ENCODE measurements at regions not wholly inside any gene's neighbourhood (a gene's known extent, or its start where the extent isn't known, plus 50 kb on each side); places are given as distances from the start of the nearest gene placed in this dataset.
"Not testable (repeated sequence)": the region's sequence is repeated elsewhere in the genome, so short reads cannot be mapped to it uniquely, and the experiment has no call there.

DNA sequence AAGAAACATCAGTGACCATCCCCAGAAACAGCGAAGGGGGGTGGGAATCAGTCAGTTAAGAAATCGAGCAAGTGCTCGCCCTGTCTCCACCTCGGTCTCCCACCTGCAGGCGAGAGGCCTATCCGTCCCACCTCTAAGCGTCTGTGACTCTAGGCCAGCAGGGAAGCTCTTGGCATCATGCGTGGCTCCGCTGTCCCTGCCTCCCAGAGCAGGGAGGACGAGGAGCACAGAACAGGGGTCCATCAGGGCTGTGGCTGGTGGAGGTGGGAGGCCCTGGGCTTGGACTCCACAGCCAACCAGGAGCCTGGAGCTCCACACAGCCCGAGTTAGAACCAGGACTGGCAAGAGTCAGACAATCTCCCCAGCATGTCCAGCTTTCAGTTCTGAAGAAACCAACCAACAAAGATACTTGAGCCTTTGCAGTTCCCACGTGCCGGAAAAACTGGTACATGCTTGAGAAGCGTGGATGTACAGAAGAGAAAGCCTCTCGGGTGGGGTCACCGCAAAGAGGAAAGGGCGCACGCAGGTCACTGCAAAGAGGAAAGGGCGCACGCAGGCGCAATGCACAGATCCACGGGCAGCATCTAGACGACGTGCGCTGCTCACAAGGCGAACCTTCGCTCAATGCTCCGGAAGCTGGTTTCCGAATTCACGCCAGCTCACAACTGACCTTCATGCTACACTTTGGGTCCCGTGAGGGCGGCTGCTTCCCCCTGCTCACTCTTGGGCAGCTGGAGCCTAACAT is 104.5 kb upstream of the ALKAL2 start:
- DNase-seq = no peak

DNA sequence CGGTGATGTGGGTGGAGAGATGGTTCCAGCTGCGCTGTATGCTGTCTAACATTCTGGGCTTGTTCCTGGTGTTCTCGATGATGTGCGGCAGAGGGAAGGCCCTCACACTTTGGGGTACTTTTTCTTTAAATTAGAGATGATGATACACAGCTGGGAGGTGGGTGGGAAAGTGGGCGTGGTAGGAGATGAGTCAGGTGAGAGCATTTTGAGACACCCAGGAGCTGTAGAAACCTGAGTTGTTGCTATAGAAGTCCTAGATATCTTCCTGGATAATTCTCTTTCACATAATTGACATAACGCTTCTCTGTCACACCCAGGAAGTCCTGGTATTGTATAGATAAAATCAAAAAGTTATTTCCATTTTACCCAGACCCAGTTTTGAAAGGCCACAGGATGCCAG is 103.8 kb upstream of the ALKAL2 start:
- DNase-seq = no peak

DNA sequence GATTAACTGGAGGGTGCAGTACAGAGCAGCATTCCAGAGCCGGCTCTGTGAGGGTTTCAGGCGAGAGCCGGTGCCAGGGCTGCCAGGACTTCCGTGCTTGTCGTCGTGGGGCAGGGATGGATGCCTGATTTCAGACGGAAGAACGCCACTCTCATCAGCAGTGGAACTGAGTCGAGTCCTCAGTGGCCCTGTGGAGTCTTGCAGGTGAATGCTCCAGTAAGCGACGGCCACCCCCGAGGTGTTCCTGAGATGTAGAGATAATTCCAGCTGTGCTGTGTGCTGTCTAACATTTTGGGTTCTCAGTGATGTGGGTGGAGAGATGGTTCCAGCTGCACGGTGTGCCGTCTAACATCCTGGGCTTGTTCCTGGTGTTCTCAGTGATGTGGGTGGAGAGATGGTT is 103.1 kb upstream of the ALKAL2 start:
- no peak for DNase-seq

DNA sequence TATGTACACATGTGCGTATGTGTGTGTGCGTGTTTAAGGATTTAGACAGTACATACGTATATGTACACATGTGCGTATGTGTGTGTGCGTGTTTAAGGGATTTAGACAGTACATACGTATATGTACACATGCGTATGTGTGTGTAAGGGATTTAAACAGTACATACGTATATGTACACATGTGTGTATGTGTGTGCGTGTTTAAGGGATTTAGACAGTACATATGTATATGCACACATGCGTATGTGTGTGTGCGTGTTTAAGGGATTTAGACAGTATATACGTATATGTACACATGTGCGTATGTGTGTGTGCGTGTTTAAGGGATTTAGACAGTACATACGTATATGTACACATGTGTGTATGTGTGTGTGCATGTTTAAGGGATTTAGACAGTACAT is 102.1 kb upstream of the ALKAL2 start:
- not testable (repeated sequence) for DNase-seq

DNA sequence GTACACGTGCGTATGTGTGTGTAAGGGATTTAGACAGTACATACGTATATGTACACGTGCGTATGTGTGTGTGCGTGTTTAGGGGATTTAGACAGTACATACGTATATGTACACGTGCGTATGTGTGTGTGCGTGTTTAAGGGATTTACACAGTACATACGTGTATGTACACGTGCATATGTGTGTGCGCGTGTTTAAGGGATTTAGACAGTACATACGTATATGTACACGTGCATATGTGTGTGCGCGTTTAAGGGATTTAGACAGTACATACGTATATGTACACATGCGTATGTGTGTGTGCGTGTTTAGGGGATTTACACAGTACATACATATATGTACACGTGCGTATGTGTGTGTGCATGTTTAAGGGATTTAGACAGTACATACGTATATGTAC is 100.9 kb upstream of the ALKAL2 start:
- DNase-seq = not testable (repeated sequence)

DNA sequence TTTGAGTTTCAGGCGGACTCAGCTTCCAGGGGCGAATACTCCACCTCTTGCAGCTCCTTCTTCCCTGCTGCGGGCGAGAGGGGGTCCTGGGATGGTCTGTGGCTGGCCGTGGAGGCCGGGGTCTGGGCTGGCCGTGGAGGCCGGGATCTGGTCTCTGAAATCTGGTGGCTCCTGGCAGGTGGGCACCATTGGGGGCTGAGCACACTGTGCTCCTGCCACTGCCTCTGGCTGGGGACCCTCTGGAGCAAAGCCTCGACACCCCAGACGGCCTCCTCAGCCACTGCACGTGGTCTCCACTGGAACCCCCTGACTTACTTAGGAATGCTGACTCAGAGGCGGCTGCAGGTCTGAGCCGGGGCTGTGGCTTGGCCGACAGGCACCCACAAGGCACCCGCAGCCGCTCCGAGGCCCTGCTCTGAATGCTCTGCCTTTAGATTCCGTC is 100.1 kb upstream of the ALKAL2 start:
- DNase-seq = no peak

DNA sequence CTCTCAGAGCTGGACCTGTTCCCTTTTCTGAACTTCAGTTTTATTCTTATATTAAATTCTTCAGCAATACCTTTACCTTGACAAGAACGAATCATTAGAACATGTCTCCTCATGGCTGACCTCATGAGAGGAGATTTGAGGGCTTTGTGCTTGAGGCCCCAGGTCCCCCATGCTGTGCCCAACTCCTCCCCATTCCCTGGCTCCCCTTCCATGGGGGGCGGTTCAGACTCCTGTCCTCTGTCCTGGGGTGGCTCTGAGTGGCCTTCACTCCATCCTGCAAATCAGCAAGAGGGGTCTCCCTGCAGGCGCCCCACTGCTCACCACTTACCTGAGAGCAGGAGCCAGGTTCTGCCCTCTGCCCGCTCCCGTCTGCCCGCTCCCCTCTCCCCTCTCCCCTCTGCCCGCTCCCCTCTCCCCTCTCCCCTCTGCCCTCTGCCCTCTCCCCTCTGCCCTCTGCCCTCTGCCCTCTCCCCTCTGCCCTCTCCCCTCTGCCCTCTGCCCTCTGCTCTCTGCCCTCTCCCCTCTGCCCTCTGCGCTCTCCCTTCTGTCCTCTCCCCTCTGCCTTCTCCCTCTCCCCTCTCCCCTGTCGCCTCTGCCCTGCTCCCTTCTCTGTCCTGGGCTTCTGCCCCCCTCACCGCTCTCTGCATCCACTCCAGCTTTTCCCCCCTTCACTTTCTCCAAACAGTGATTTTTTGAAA is 98.7 kb upstream of the ALKAL2 start:
- no peak for DNase-seq

DNA sequence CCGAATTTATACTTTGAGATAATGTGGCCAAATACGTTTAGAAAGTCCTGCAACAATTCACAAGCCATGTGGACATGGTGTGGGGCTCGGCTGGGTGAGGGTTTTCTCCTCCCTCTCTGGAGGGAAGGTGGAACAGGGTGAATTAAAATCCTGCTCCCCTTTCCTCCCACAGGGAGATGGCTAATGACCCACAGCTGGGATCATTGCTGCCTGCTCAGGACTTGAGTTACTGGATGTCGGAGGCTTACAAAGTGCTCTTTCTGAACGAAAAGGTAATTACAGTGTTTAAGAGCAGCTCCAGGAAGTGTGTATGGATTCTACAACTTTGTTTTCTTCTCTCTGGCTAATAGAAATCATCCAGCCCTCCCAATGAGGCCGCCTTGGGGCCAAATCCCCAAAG is 97.9 kb upstream of the ALKAL2 start:
- no peak for DNase-seq

DNA sequence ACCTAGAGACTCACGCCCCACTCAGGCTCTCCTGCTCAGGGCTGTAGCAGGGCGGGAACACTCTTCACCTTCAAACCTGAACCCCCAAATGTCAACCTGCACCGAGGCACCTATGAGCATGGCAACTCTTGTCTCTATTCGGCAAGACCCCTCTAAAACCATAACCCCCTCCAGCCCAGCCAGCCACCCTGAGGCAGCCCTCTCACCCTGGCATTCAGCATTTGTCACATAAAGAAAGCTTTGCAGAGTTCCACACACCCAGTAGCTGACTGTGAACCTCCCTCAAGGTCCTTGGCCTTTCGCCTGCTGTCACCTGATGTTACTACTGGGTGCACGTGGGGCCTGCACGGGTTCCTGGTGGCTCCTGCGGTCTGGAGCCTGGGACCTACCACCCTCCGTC is 97.2 kb upstream of the ALKAL2 start:
- DNase-seq = no peak

DNA sequence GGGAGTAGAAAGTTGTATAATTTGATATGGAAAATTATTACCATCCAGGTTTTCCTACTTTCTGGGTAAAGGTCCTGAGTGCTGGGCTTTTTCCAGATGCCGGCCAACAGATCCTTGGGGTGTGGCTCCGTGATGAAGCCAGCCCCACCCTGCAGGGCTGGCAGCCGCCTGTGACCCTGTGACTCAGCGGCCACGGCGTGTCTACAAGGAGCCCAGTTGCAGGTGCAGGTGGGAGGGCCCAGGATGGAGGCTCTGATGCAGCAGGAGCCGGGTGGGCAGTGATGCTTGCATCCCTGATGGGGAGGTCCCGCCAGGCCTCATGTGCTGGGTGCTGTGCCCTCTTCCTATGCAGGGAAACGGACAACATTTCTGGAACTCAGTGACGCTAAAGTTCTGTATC is 96.0 kb upstream of the ALKAL2 start:
- no peak for DNase-seq

DNA sequence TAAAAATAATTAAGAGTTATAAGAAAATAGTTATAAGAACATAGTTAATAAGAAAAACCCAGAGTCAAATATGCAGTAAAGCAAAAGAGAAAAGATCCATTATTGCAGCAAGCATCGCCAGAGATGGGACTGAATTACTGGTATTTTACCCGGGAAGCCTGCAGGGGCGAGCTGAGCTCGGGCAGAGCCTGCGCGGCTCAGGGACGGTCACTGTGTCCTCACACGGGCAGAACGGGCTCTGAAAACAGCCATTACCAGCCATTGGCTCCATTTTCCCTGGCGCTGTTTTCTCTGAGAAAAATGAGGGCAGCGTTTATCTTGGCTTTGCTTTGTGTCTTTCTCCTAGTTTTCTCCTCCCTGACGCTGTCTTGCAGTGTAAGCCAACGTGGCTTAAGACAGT is 95.3 kb upstream of the ALKAL2 start:
- no peak for DNase-seq

DNA sequence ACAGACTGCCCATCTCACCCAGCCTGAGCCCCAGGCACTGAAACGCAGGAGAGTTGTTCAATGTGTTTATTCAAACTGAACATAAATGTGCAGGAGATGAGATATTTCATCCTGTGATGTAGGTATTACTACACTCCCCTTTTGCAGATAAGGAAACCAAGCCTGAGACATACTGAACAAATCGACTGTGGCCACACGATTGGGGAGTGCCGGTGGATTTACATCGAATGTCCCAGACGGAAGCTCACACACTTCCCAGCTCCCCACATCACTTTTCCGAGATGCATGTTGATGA is 94.8 kb upstream of the ALKAL2 start:
- DNase-seq = no peak

DNA sequence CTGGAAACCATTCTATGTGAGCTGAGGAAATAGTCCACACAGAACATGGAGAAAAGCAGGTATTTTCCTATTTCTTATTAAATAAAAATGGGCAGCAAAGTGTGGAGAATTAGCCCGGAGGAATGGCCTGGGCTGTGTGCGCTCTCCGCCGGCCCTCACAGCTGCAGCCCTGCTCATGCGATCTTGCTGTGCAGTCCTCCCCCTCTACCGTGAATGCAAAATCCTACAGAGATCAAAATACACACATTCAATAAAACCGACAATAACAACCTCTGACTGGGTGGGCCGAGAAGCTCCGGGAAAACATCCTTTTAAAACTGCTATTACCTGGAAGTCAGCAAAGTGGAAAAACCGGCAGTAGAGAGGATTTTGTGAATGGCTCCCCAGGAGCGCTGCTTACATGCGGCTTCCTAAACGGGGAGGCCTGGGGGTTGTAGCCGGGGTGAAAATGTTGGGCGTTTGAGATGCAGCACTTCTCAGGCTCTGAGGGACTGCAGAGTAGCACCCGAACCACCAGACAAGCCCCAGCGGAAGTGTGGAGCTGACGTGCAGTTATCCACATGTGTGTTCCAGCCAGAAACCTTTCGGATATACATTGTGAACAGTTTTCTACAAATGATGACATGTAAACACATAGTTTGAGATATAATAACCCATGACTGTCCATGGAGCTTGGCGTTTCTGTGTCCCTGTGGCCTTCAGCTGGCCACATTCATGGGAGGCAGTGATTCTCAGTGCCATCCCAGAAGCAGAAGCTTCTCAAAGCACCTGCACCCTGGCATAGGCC is 94.2 kb upstream of the ALKAL2 start:
- DNase-seq = no peak

DNA sequence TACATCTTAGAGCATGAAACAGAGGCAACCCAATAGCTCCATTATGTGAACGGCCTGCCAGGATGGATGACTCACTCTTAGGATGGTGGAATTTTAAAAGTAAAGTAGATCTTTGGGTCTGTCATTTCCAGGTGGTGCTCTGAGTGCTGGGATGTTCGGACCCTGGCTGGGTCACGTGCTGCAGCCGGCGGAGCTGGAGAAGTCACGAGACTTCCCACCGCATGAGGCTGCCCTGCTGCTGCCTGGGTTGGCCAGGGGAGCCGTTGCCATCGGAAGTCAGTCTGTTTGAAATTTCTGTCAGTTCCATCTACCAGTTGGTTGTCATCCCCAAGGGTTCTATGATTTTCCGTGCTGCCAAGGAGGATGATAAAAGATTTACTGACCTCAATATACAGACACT is 93.3 kb upstream of the ALKAL2 start:
- DNase-seq = no peak

DNA sequence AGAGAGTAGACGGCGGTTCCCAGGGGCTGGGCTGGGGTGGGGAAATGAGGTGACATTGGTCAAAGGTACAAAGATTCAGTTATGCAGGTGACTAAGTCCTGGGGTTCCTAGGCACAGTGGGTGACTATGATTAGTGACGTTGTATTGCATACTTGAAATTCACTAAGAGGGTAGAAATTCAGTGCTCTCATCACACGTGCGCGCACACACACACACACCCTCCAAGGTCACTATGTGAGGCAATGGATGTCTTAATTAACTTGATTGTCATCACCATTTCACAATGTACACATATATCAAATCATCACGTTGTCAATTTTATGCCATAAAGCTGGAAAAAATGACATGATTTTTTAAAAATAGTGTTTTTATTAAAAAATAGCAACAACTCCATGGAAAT is 92.9 kb upstream of the ALKAL2 start:
- DNase-seq = no peak

DNA sequence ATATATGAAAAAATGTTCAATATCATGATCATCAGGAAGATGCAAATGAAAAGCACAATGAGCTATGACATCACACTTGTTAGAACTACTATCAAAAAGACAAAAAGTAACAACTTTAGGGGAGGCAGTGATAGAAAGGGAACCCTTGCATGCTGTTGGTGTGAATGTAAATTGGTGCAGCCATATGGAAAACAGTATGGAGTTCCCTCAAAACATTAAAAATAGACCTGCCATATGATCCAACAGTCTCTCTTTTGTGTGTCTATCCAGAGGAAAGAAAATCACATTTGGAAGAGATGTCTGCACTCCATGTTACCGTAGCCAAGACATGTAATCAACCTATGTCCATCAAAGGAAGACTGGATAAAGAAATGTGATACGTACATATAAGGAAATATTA is 92.3 kb upstream of the ALKAL2 start:
- no peak for DNase-seq

DNA sequence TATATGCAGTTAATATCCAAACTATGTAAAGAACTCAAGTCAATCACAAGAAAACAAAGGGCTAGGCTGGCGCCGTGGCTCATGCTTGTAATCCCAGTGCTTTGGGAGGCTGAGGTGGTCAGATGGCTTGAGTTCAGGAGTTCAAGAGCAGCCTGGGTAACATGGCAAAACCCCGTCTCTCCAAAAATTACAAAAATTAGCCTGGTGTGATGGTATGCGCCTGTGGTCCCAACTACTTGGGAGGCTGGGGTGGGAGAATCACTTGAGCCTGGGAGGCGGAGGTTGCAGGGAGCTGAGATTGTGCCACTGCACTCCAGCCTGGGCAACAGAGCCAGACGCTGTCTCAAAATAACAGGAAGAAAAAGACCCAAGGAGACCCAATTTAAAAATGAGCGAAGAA is 91.9 kb upstream of the ALKAL2 start:
- DNase-seq = no peak

DNA sequence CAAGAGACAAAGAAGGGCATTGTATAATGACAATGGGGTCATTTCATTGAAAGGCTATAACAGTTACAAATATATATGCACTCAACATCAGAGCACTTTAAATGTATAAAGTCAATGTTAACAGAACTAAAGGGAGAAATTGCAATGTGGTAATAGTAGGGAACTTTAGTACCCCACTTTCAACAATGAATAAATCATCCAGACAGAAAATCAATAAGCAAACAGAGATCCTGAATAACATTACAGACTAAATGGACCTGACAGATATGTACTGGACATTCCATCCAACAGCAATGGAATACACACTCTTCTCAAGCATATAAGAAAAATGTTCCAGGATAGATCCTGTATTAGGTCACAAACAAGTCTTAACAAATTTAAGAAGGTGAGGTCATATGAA is 90.5 kb upstream of the ALKAL2 start:
- no peak for DNase-seq

DNA sequence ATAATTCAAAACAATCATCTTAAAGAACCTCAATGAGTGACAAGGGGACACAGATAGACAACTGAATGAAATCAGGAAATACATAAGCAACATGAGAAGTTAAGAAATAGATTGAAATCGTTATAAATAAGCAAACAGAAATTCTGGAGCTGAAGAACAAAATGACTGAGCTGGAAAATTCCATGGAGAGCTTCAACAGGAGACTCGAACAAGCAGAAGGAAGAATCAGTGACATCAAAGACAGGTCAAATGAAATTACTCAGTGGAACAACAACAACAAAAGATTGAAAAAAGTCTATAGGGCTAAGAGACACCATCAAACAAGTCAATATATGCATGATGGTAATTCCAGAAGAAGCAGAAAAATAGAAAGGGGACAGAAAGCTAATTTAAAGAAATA is 89.5 kb upstream of the ALKAL2 start:
- no peak for DNase-seq

DNA sequence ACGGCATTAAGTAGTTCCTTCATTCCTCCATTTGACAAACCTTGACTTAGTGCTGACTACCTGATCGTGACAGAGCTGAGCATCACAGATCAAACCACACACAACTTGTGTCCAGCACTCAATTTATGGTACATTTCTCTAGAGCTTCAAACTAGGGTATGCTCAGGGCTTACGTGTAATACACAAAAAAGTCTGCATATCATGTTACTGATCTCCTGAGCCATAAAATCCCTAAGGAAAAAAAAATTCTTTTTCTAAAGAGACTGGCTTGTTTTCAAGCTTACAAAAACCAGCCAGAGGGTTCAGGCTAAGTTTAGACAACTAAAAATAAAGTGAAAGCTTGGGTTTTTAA is 88.0 kb upstream of the ALKAL2 start:
- no peak for DNase-seq

DNA sequence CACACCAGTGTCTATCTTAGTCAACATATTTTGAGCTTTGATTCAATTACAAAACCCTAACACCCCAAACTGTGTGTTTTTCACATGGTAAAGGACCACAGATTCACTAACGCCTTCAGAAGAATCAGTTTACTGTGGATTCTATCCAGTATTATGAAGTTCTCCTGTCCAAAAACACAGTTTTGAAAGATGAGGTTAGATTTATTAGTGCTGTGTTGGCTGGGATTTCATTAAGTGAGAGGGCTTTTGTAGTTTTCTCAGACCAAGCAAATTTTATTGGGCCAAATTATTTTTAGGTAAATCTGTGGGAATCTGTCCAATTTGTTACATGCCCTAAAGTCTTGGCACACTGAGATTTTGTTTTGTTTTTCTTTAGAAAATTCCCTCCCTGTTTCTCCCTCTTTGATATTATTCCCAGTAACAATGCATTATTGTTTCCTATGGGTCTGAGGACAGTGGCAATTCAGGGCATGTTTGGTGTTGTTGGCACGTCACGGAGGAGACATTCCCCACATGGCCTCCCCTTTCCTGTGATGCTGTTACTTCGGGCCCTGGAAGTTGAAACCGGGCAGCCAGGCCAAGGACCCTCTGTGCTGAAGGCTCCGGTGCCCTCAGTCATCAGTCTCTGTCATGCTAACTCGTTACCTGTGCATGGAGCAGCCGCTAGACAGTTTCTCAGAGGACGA is 87.5 kb upstream of the ALKAL2 start:
- DNase-seq = no peak

DNA sequence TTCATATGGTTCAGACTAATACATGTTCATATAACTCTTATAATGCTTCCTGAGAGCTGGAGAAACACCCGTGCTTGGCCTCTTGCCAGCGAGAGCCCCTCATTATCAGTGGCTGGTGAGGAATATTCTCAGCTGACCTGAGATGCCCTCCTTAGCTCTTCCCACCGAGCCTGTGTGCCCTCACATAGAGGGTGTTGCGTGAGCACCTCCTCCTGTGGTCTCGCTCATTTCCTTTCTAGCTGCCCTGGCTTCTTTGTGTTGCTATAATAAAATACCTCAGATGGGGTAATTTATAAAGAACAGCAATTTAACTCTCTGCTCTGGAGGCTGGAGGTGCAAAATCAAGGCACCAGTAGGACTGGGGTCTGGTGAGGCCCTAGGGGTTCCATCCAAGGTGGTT is 80.5 kb upstream of the ALKAL2 start:
- DNase-seq = no peak

DNA sequence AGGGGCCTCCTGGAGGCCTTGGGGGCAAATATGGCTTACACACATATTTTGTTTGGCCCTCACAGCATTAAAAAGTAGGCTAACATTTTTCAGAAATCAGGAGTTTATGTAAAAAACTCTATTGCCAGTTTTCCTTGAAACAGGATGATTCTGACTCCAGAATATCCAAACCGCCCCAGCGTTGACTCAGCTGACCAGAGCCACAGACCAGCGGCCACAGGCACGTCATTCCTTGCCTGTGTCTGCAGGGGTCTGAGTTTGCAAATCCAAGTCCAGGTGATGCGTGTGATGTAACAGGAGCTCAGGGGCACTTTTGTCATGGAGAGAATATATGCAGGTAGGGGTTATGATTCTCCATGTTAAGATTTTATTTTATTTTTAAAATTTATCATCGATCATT is 79.4 kb upstream of the ALKAL2 start:
- DNase-seq = no peak

DNA sequence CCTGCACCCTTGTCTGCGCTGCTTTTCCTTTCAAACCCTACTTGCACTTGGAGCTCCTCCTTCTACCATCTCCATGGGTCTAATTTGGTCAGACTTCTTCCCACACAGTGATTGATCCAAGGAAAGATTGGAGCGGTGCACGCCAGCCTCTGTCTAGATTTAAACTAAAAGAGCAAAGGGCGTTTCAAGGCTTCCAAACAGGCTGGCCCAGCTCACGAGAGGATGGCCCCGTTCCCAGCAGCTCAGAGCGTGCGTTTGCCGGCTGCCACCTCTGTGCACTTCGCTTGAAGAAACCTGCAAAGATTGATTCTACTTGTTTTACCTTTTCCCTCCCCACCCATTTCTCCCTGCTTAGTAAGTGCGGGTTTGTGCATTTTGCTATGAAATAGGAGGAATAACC is 78.8 kb upstream of the ALKAL2 start:
- no peak for DNase-seq
